Lower lobe of right lung (tissue), 2 donors: ENCODE measurements at regions not wholly inside any gene's neighbourhood (a gene's known extent, or its start where the extent isn't known, plus 50 kb on each side); places are given as distances from the start of the nearest gene placed in this dataset.

ENCODE experiments used
- ATAC-seq, 2 donors: fragments of 200-7000 bp; cut with Tn5 transposase; one replicate each; pipeline ENCODE4 v1.9.1; 2020 to 2022; ENCODE audit warnings: mild to moderate bottlenecking in 2 of 2, moderate library complexity in 2 of 2
- DNase-seq: peaks from one replicate; pipeline ENCODE4 v3.0.0-alpha.2; 2020
- H3K27ac ChIP-seq: fragments of 200-600 bp; one replicate; pipeline ENCODE4 v1.8.0; 2022
- H3K27me3 ChIP-seq: fragments of 200-600 bp; one replicate; pipeline ENCODE4 v1.8.0; 2022; ENCODE audit warnings: low read depth
- H3K36me3 ChIP-seq: fragments of 200-600 bp; one replicate; pipeline ENCODE4 v1.8.0; 2022; ENCODE audit warnings: mild to moderate bottlenecking
- H3K4me1 ChIP-seq: fragments of 200-600 bp; one replicate; pipeline ENCODE4 v1.8.0; 2022
- H3K4me3 ChIP-seq: fragments of 200-600 bp; one replicate; pipeline ENCODE4 v1.8.0; 2022; ENCODE audit warnings: mild to moderate bottlenecking
- H3K9me3 ChIP-seq: fragments of 200-600 bp; one replicate; pipeline ENCODE4 v1.8.0; 2022
- intact Hi-C: fragments of 100-400 bp; cut with DNase I; formaldehyde crosslinking; loops from one replicate; pipeline ENCODE4 v1.11.0; 2022
- TF ChIP-seq, protein P1 (sequence below): fragments of 200-600 bp; IDR thresholded peaks from one replicate; pipeline ENCODE4 v1.8.0; 2022; ENCODE audit warnings: antibody characterized with exemption, mild to moderate bottlenecking
- donor health status: DM: no; HTN: yes; CAD: no; lungs with severe emphysema.

DNA sequence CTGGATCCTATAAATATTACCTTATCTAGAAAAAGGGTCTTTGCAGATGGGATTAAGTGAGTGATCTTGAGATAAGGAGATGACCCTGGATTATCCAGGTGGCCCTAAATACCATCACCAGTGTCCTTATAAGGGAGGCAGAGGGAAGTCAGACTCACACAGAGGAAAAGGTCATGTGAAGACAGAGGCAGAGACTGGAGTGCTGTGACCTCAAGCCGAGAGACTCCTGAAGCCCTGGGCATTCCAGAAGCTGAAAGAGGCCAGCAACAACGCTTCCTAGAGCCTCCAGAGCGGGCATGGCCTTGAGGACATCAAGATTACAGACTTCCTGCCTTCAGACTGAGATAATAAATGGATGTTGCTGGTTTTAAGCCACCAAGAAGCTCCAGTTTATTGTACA, 118.8 kb downstream of the ATPSCKMT start:
- intact Hi-C loops, result no loop called here
- no peaks in the 10 kb centered on the region for H3K36me3 ChIP-seq
- TF ChIP-seq, protein P1, sequence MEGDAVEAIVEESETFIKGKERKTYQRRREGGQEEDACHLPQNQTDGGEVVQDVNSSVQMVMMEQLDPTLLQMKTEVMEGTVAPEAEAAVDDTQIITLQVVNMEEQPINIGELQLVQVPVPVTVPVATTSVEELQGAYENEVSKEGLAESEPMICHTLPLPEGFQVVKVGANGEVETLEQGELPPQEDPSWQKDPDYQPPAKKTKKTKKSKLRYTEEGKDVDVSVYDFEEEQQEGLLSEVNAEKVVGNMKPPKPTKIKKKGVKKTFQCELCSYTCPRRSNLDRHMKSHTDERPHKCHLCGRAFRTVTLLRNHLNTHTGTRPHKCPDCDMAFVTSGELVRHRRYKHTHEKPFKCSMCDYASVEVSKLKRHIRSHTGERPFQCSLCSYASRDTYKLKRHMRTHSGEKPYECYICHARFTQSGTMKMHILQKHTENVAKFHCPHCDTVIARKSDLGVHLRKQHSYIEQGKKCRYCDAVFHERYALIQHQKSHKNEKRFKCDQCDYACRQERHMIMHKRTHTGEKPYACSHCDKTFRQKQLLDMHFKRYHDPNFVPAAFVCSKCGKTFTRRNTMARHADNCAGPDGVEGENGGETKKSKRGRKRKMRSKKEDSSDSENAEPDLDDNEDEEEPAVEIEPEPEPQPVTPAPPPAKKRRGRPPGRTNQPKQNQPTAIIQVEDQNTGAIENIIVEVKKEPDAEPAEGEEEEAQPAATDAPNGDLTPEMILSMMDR, result no peak

GRCh38 chr5:10126900-10127299, 122.8 kb downstream of the ATPSCKMT start:
- Histone ChIP-seq H3K27ac (no peak overlapping the region), H3K4me3 (no peak overlapping the region), H3K36me3 (no peaks in the 10 kb centered on the region), H3K9me3 (no peaks in the 10 kb centered on the region), H3K27me3 (no peaks in the 10 kb centered on the region), H3K4me1 (no peaks in the 10 kb centered on the region)
- DNase-seq (no peak), ATAC-seq (peak in 1 of 2 donors; percentile 35)
- intact Hi-C loops, result no loop called here
- TF ChIP-seq, protein P1, result no peak

More for the DNA sequence above, 118.8 kb downstream of the ATPSCKMT start:
- H3K4me3 ChIP-seq, result no peak overlapping the region
- H3K4me1 ChIP-seq, result no peaks in the 10 kb centered on the region
- no peak for ATAC-seq
- H3K27me3 ChIP-seq, result no peaks in the 10 kb centered on the region
- H3K27ac ChIP-seq, result no peak overlapping the region
- no peak for DNase-seq
- no peaks in the 10 kb centered on the region for H3K9me3 ChIP-seq

- no peaks in the 10 kb centered on the region for H3K4me1 ChIP-seq
- no peaks in the 10 kb centered on the region for H3K27me3 ChIP-seq
- DNase-seq, result no peak
- H3K27ac ChIP-seq, result no peak overlapping the region
- intact Hi-C loops, result no loop called here
- no peaks in the 10 kb centered on the region for H3K9me3 ChIP-seq
- TF ChIP-seq, protein P1, result no peak
- no peaks in the 10 kb centered on the region for H3K36me3 ChIP-seq
- no peak for ATAC-seq
- no peak overlapping the region for H3K4me3 ChIP-seq
These were observed 124.6 kb downstream of the ATPSCKMT start for GRCh38 chr5:10125116-10125515.

DNA sequence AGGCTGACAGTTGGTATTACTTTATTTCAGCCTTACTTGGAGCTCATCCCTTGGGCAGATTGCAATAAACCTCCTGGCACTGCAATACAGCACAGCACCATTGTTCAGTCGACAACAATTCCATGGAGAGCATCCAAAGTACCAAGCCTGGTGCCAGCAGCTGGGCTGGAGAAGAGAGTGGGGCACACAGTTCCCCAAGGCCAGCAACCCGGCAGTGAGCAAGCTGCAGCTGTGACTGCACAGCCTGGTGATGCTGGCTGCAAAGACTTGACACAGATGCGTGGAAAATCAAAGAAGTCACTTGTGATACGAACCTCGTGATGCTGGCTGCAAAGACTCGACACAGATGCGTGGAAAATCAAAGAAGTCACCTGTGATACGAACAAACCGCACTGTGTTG, 125.4 kb downstream of the ATPSCKMT start:
- Histone ChIP-seq H3K4me1 (no peaks in the 10 kb centered on the region), H3K4me3 (no peak overlapping the region), H3K27me3 (no peaks in the 10 kb centered on the region), H3K9me3 (no peaks in the 10 kb centered on the region), H3K27ac (no peak overlapping the region), H3K36me3 (no peaks in the 10 kb centered on the region)
- DNase-seq, result no peak
- TF ChIP-seq, protein P1, result no peak
- no peak for ATAC-seq
- intact Hi-C loops, result no loop called here

DNA sequence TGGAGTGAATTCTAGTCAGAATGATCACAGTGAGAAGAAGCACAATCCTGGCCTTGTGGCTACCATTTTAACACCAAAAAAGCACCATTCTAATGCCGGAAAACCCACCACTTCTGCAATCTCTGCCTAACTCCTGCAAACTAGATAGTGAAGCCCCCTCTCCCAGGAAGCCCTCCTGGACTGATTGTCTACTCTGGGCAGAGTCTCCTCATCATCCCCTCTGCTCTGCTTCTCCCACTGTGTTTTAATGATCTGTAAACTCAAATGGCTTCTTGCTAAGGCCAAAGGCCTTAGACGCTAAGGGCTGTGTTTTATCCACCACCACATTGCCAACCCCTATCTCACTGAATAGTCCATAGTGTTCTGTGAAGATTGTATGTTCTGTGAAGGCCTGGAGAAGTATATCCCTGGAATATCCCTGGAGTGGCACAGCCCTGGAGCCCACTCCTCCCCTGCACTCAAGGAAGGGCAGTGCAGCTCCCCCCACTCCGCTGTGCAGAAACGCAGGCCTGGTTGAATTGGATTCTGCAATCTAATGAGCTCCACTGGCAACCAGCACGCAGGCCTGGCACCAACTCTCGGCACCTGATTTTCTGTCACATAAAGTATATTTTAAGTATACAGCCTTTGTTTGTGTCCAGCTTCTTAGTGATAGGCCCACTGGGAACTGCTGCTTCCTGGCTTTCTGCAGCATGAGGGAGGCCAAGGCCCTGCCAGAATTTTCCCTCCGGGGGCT, 126.3 kb downstream of the ATPSCKMT start:
- Histone ChIP-seq H3K27ac (no peak overlapping the region), H3K36me3 (no peaks in the 10 kb centered on the region), H3K4me3 (no peak overlapping the region), H3K9me3 (no peaks in the 10 kb centered on the region), H3K27me3 (no peaks in the 10 kb centered on the region), H3K4me1 (no peaks in the 10 kb centered on the region)
- TF ChIP-seq, protein P1, result no peak
- DNase-seq, result no peak
- no peak for ATAC-seq
- intact Hi-C loops, result no loop called here
